ENCODE measurements at regions not wholly inside any gene's neighbourhood (a gene's known extent, or its start where the extent isn't known, plus 50 kb on each side); places are given as distances from the start of the nearest gene placed in this dataset.

DNA sequence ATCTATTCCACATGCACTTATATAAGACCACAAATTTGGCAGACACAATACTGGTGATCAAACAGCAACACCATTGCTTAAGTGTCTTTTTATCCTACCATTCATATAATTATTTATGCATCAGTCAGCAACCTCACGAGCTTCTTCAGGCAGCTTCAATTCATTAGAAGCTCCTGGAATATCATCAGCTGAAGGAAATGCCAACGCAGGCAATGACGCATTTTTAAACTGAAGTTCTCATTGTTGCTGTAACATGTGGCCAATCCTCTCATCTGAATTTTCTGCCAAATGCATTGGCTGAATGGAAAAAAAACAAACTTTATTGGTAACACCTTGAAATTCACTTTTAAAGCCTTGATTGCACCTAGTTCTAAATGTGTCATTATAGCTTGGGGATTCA lies 376.4 kb upstream of the RGMB start:
- TF ChIP-seq, protein P1, sequence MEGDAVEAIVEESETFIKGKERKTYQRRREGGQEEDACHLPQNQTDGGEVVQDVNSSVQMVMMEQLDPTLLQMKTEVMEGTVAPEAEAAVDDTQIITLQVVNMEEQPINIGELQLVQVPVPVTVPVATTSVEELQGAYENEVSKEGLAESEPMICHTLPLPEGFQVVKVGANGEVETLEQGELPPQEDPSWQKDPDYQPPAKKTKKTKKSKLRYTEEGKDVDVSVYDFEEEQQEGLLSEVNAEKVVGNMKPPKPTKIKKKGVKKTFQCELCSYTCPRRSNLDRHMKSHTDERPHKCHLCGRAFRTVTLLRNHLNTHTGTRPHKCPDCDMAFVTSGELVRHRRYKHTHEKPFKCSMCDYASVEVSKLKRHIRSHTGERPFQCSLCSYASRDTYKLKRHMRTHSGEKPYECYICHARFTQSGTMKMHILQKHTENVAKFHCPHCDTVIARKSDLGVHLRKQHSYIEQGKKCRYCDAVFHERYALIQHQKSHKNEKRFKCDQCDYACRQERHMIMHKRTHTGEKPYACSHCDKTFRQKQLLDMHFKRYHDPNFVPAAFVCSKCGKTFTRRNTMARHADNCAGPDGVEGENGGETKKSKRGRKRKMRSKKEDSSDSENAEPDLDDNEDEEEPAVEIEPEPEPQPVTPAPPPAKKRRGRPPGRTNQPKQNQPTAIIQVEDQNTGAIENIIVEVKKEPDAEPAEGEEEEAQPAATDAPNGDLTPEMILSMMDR (IDR thresholded peaks at IDR 0.05): no peak
- TF ChIP-seq EZH2 (IDR thresholded peaks at IDR 0.05; ENCODE audit: borderline replicate concordance, insufficient read depth, low read depth, low read length, poor library complexity, severe bottlenecking): no peak
